Smooth muscle cell (in vitro differentiated cells): ENCODE measurements at regions not wholly inside any gene's neighbourhood (a gene's known extent, or its start where the extent isn't known, plus 50 kb on each side); places are given as distances from the start of the nearest gene placed in this dataset.

Source experiments
- DNase-seq: peaks from one replicate; lab custom pipeline; 2025; ENCODE audit not compliant: unreplicated experiment; lab: John Stamatoyannopoulos, UW
- H2AFZ ChIP-seq: fragments of 200-600 bp; sonication (generic); 2 replicates; pipeline ENCODE4 v1.6.0; 2016; ENCODE audit warnings: antibody characterized with exemption, low read depth, mild to moderate bottlenecking
- H3F3A ChIP-seq: fragments of 200-600 bp; sonication (generic); 2 replicates; pipeline ENCODE4 v1.6.0; 2017; ENCODE audit warnings: antibody characterized with exemption, low read depth
- H3K27ac ChIP-seq: fragments of 200-600 bp; sonication (generic); 2 replicates; pipeline ENCODE4 v1.5.1; 2016; ENCODE audit warnings: low read depth, mild to moderate bottlenecking
- H3K27me3 ChIP-seq: fragments of 200-600 bp; sonication (generic); 2 replicates; pipeline ENCODE4 v1.6.1; 2016; ENCODE audit warnings: low read depth, mild to moderate bottlenecking
- H3K36me3 ChIP-seq: fragments of 200-600 bp; sonication (generic); 2 replicates; pipeline ENCODE4 v1.5.1; 2016; ENCODE audit warnings: low read depth
- H3K4me1 ChIP-seq: fragments of 200-600 bp; sonication (generic); 2 replicates; pipeline ENCODE4 v1.5.1; 2016; ENCODE audit warnings: low read depth
- H3K4me2 ChIP-seq: fragments of 200-600 bp; sonication (generic); 2 replicates; pipeline ENCODE4 v1.6.0; 2016; ENCODE audit warnings: mild to moderate bottlenecking
- H3K4me3 ChIP-seq: fragments of 200-600 bp; sonication (generic); 2 replicates; pipeline ENCODE4 v1.5.1; 2016; ENCODE audit warnings: mild to moderate bottlenecking
- H3K79me2 ChIP-seq: fragments of 200-600 bp; sonication (generic); 2 replicates; pipeline ENCODE4 v1.6.0; 2016; ENCODE audit warnings: low read depth, mild to moderate bottlenecking
- H3K9ac ChIP-seq: fragments of 200-600 bp; sonication (generic); 2 replicates; pipeline ENCODE4 v1.6.0; 2016; ENCODE audit warnings: low read depth
- H3K9me3 ChIP-seq: fragments of 200-600 bp; sonication (generic); replicated peaks from 2 replicates; pipeline ENCODE4 v1.5.1; 2016; ENCODE audit warnings: low read depth
- H4K20me1 ChIP-seq: fragments of 200-600 bp; sonication (generic); 2 replicates; pipeline ENCODE4 v1.6.0; 2016; ENCODE audit warnings: low read depth
- WGBS: methylation state at CpG from one replicate; pipeline ENCODE4 v1.1.7; 2016; ENCODE audit warnings: low lambda C conversion rate; 5-methylcytosine and 5-hydroxymethylcytosine counted together
- TF ChIP-seq, protein P1 (sequence below): fragments of 200-600 bp; sonication (generic); IDR thresholded peaks from 2 replicates; pipeline ENCODE4 v1.5.1; 2017; ENCODE audit warnings: borderline replicate concordance, mild to moderate bottlenecking, antibody characterized with exemption; ENCODE audit not compliant: insufficient read depth, poor library complexity, severe bottlenecking

DNA sequence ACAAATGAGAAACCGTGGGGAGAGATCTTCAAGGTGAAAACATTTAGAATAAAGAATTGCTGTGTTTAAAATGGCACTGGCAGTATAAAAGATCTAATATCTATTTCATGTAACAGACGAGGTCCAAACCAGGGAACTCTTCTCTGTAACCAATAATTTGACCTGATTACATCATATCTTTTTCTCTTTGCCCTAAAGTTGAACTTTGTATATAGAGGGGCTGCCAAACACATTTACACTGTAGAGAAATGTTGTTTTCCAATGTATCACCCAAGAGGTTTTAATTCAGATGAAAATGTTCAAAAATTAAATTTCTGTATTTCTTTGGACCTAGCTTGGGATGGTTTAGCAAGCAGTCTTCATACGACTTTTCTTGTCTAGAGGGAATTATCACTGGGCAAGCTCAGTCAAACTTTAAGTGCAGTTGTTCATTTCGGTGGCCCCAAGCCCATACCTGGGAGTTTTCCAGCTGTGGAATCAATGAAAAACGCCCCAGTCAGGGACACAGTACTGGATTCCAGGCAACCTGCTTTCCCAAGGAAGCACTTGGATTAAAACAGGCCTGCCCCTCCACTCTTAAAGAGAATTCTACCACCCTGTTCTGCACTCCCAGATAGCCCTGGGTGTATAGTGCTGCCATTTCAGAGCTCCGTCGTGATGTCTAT lies 208.5 kb upstream of the FN1 start:
- H3K27ac ChIP-seq = no peak overlapping the region
- H3F3A ChIP-seq = no peaks in the 10 kb centered on the region
- TF ChIP-seq, protein P1, sequence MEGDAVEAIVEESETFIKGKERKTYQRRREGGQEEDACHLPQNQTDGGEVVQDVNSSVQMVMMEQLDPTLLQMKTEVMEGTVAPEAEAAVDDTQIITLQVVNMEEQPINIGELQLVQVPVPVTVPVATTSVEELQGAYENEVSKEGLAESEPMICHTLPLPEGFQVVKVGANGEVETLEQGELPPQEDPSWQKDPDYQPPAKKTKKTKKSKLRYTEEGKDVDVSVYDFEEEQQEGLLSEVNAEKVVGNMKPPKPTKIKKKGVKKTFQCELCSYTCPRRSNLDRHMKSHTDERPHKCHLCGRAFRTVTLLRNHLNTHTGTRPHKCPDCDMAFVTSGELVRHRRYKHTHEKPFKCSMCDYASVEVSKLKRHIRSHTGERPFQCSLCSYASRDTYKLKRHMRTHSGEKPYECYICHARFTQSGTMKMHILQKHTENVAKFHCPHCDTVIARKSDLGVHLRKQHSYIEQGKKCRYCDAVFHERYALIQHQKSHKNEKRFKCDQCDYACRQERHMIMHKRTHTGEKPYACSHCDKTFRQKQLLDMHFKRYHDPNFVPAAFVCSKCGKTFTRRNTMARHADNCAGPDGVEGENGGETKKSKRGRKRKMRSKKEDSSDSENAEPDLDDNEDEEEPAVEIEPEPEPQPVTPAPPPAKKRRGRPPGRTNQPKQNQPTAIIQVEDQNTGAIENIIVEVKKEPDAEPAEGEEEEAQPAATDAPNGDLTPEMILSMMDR = no peak
- H2AFZ ChIP-seq = no peak overlapping the region
- no peaks in the 10 kb centered on the region for H3K27me3 ChIP-seq
- H3K36me3 ChIP-seq = no peaks in the 10 kb centered on the region
- H4K20me1 ChIP-seq = no peaks in the 10 kb centered on the region
- no peak overlapping the region for H3K9ac ChIP-seq
- H3K9me3 ChIP-seq = no peaks in the 10 kb centered on the region
- H3K4me3 ChIP-seq = no peak overlapping the region
- no peaks in the 10 kb centered on the region for H3K79me2 ChIP-seq
- H3K4me1 ChIP-seq = no peaks in the 10 kb centered on the region
- H3K4me2 ChIP-seq = no peak overlapping the region
- 93% methylated on average over 7 of the region's 7 CpGs for WGBS
- DNase-seq = no peak

- TF ChIP-seq, protein P1 = no peak
- no peak overlapping the region for H3K4me2 ChIP-seq
- no peak overlapping the region for H3K27ac ChIP-seq
- no peak overlapping the region for H3K4me3 ChIP-seq
- no peaks in the 10 kb centered on the region for H4K20me1 ChIP-seq
- no peaks in the 10 kb centered on the region for H3K36me3 ChIP-seq
- H2AFZ ChIP-seq = no peak overlapping the region
- H3K27me3 ChIP-seq = no peaks in the 10 kb centered on the region
- H3F3A ChIP-seq = no peaks in the 10 kb centered on the region
- H3K4me1 ChIP-seq = no peaks in the 10 kb centered on the region
- no peak for DNase-seq
- H3K9me3 ChIP-seq = no peaks in the 10 kb centered on the region
- no peaks in the 10 kb centered on the region for H3K79me2 ChIP-seq
- no peak overlapping the region for H3K9ac ChIP-seq
These were observed 202.8 kb upstream of the FN1 start for GRCh38 chr2:215638687-215639086.

DNA sequence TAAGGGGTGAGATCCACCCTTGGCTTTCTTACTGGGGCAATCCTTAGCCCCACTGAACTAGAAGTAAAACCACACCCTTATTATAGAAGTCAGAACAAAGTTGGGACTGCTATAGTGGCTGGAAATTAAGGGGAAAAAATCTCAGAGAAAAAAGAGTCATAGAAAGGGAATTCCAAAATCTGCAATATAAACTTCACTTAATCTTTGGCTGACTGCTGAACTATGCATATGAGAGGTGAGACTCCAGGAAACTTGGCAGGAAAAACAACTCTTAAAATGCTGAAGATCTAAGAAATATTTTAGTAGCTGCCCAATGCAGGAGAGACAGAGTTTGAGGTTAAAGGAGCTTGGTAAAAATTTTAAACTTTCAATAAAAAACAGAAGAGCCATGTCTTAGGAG lies 201.8 kb upstream of the FN1 start:
- Histone ChIP-seq H2AFZ (no peak overlapping the region), H3K9ac (no peak overlapping the region), H4K20me1 (no peaks in the 10 kb centered on the region), H3K79me2 (no peaks in the 10 kb centered on the region), H3K4me3 (no peak overlapping the region), H3K36me3 (no peaks in the 10 kb centered on the region), H3K9me3 (no peaks in the 10 kb centered on the region), H3K27me3 (no peaks in the 10 kb centered on the region), H3K4me1 (no peaks in the 10 kb centered on the region), H3K4me2 (no peak overlapping the region), H3K27ac (no peak overlapping the region), H3F3A (no peaks in the 10 kb centered on the region)
- TF ChIP-seq, protein P1 = no peak
- no peak for DNase-seq

DNA sequence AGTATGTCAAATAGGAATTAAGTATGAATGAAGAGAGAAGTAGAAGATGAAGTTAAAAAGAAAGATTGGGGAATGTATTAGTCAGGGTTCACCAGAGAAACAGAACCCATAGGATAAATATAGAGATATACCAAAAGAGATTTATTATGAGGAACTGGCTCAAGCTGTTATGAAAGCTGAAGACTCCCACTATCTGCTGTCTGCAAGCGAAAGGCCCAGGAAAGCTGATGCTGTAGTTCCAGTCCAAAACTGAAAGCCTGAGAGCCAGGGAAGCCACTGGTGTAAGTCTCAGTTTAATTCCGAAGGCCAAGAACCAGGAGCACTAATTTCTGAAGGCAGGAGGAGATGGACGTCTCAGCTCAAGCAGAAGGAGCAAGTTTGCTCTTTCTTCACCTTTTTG lies 200.9 kb upstream of the FN1 start:
- no peaks in the 10 kb centered on the region for H3K79me2 ChIP-seq
- DNase-seq = no peak
- no peaks in the 10 kb centered on the region for H3F3A ChIP-seq
- H3K4me3 ChIP-seq = no peak overlapping the region
- H3K9me3 ChIP-seq = no peaks in the 10 kb centered on the region
- H3K4me2 ChIP-seq = no peak overlapping the region
- no peaks in the 10 kb centered on the region for H4K20me1 ChIP-seq
- TF ChIP-seq, protein P1 = no peak
- H3K4me1 ChIP-seq = no peaks in the 10 kb centered on the region
- H3K27me3 ChIP-seq = no peaks in the 10 kb centered on the region
- H3K36me3 ChIP-seq = no peaks in the 10 kb centered on the region
- 91% methylated on average over 3 of the region's 3 CpGs for WGBS
- H2AFZ ChIP-seq = no peak overlapping the region
- H3K9ac ChIP-seq = no peak overlapping the region
- H3K27ac ChIP-seq = no peak overlapping the region
